ENCODE measurements at regions not wholly inside any gene's neighbourhood (a gene's known extent, or its start where the extent isn't known, plus 50 kb on each side); places are given as distances from the start of the nearest gene placed in this dataset.

DNA sequence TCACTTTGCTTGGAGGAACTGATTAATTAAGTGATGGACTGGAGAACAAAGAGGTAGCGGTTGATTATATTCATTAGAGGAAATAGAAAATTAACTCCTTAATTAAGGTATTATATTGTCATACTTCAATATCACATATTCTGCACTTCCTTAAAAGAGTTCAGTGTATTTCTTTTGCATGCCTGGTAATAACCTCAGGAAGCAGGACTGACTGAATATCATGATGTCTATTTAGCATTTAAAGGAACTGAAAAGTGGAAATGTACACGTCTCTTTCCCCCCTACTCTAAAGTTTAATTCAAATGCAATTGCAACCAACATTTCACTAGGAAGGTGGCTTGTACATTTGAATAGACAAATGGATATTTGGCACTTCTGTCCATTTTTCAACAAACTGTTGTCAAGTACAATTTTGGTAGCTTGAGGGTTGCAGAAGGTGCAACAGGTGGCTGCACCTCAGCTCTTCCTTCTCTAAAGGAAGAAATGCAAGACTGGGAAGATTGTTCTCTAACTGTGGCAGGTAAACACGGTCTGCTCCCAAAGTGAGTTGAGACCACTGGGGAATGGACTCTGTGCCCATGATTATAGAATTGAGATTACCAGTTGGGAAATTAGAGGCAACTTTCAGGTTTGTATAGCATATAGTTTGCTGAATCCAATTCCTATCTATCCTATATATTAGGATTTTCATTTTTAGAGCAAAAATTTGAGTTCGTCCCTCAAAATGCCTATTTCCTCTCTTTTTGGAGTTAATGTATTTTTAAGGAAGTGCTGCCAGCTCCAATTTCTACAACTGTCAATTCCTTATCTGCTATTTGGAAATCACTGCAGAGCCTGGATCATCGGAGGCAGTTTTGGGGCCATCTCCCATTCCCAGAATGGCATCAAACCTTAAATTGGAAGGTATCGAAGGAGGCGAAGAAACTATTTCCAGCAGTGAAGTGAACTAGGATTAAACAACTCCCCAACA lies 98.9 kb upstream of the TAF11L2 start:
- TF ChIP-seq, protein P1, sequence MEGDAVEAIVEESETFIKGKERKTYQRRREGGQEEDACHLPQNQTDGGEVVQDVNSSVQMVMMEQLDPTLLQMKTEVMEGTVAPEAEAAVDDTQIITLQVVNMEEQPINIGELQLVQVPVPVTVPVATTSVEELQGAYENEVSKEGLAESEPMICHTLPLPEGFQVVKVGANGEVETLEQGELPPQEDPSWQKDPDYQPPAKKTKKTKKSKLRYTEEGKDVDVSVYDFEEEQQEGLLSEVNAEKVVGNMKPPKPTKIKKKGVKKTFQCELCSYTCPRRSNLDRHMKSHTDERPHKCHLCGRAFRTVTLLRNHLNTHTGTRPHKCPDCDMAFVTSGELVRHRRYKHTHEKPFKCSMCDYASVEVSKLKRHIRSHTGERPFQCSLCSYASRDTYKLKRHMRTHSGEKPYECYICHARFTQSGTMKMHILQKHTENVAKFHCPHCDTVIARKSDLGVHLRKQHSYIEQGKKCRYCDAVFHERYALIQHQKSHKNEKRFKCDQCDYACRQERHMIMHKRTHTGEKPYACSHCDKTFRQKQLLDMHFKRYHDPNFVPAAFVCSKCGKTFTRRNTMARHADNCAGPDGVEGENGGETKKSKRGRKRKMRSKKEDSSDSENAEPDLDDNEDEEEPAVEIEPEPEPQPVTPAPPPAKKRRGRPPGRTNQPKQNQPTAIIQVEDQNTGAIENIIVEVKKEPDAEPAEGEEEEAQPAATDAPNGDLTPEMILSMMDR (IDR thresholded peaks at IDR 0.05) = no peak
- TF ChIP-seq POLR2A (IDR thresholded peaks at IDR 0.05) (no peak), EP300 (IDR thresholded peaks at IDR 0.05) (no peak), POLR2AphosphoS5 (IDR thresholded peaks at IDR 0.05) (no peak)
